Trophoblast cell (in vitro differentiated cells and primary cell): ENCODE measurements at regions not wholly inside any gene's neighbourhood (a gene's known extent, or its start where the extent isn't known, plus 50 kb on each side); places are given as distances from the start of the nearest gene placed in this dataset.

Experiments
- DNase-seq, 2 donors: peaks; one replicate each; pipeline ENCODE4 v3.0.0-alpha.2; 2016
- H2AFZ ChIP-seq: 2 replicates; pipeline ENCODE4 v1.6.1; 2013; ENCODE audit warnings: low read length, moderate library complexity, mild to moderate bottlenecking; ENCODE audit not compliant: insufficient read depth, poor library complexity
- H2AK5ac ChIP-seq: 2 replicates; pipeline ENCODE4 v1.6.1; 2013; ENCODE audit warnings: mild to moderate bottlenecking, low read length
- H2BK120ac ChIP-seq: 2 replicates; pipeline ENCODE4 v1.6.1; 2013; ENCODE audit warnings: low read length, mild to moderate bottlenecking, moderate library complexity; ENCODE audit not compliant: insufficient read depth, poor library complexity
- H2BK12ac ChIP-seq: 2 replicates; pipeline ENCODE4 v1.6.1; 2013; ENCODE audit warnings: mild to moderate bottlenecking, low read length, moderate library complexity
- H2BK5ac ChIP-seq: 2 replicates; pipeline ENCODE4 v1.6.1; 2013; ENCODE audit warnings: low read length, low read depth, moderate library complexity, mild to moderate bottlenecking; ENCODE audit not compliant: poor library complexity
- H3K14ac ChIP-seq: 2 replicates; pipeline ENCODE4 v1.6.1; 2013; ENCODE audit warnings: mild to moderate bottlenecking, low read length
- H3K18ac ChIP-seq: 2 replicates; pipeline ENCODE4 v1.6.1; 2013; ENCODE audit warnings: mild to moderate bottlenecking, low read length
- H3K23ac ChIP-seq: 2 replicates; pipeline ENCODE4 v1.6.1; 2013; ENCODE audit warnings: low read length
- H3K27ac ChIP-seq: 2 replicates; pipeline ENCODE4 v1.5.1; 2013; ENCODE audit warnings: low read depth, mild to moderate bottlenecking, inconsistent platforms, low read length, moderate library complexity
- H3K27me3 ChIP-seq: 2 replicates; pipeline ENCODE4 v1.6.1; 2013; ENCODE audit warnings: inconsistent platforms, mild to moderate bottlenecking, low read length, moderate library complexity; ENCODE audit not compliant: insufficient read depth
- H3K36me3 ChIP-seq, 2 experiments: 1 replicate in 1 of 2; 2 replicates in 1 of 2; pipeline ENCODE4 v1.6.1; 2013; ENCODE audit warnings: low read length in 2 of 2, mild to moderate bottlenecking in 2 of 2, moderate library complexity in 1 of 2; ENCODE audit not compliant: insufficient read depth in 2 of 2, control insufficient read depth in 1 of 2
- H3K4ac ChIP-seq: 2 replicates; pipeline ENCODE4 v1.6.1; 2013; ENCODE audit warnings: low read depth, mild to moderate bottlenecking, low read length, moderate library complexity
- H3K4me1 ChIP-seq, 2 experiments: 1 replicate in 1 of 2; 2 replicates in 1 of 2; pipeline ENCODE4 v1.6.1; 2013; ENCODE audit warnings: low read length in 2 of 2, mild to moderate bottlenecking in 2 of 2, moderate library complexity in 1 of 2; ENCODE audit not compliant: insufficient read depth in 2 of 2, control insufficient read depth in 1 of 2
- H3K4me2 ChIP-seq: 2 replicates; pipeline ENCODE4 v1.6.1; 2013; ENCODE audit warnings: inconsistent platforms, mild to moderate bottlenecking, low read length, moderate library complexity
- H3K4me3 ChIP-seq: 2 replicates; pipeline ENCODE4 v1.5.1; 2013; ENCODE audit warnings: mild to moderate bottlenecking, low read depth, low read length, inconsistent platforms
- H3K79me1 ChIP-seq: one replicate; pipeline ENCODE4 v1.6.1; 2013; ENCODE audit warnings: low read length
- H3K79me2 ChIP-seq: 2 replicates; pipeline ENCODE4 v1.6.1; 2013; ENCODE audit warnings: low read length, mild to moderate bottlenecking; ENCODE audit not compliant: control insufficient read depth, insufficient read depth, poor library complexity
- H3K9ac ChIP-seq: 2 replicates; pipeline ENCODE4 v1.6.1; 2013; ENCODE audit warnings: mild to moderate bottlenecking, low read length
- H3K9me3 ChIP-seq: 2 replicates; pipeline ENCODE4 v1.6.1; 2013; ENCODE audit warnings: low read depth, mild to moderate bottlenecking, control low read depth, inconsistent platforms, low read length; ENCODE audit not compliant: insufficient read depth
- H4K12ac ChIP-seq: 2 replicates; pipeline ENCODE4 v1.6.1; 2013; ENCODE audit warnings: low read depth, mild to moderate bottlenecking, low read length, moderate library complexity
- H4K8ac ChIP-seq: 2 replicates; pipeline ENCODE4 v1.6.1; 2013; ENCODE audit warnings: low read depth, mild to moderate bottlenecking, low read length, moderate library complexity
- H4K91ac ChIP-seq: one replicate; pipeline ENCODE4 v1.6.1; 2013; ENCODE audit warnings: low read depth, mild to moderate bottlenecking, low read length, moderate library complexity
- WGBS: extraction: QIAGEN DNeasy Blood & Tissue Kit; methylation state at CpG from one replicate; pipeline ENCODE4 v1.1.7; 2013; ENCODE audit warnings: missing lambda C conversion rate; ENCODE audit not compliant: insufficient read length, insufficient coverage; ENCODE audit errors: extremely low coverage; 5-methylcytosine and 5-hydroxymethylcytosine counted together

- no peak overlapping the region for H3K14ac ChIP-seq
- peaks cover 3% of the 10 kb centered on the region for H3K79me1 ChIP-seq
- H2BK120ac ChIP-seq: no peak overlapping the region
- H3K79me2 ChIP-seq: no peaks in the 10 kb centered on the region
- H3K23ac ChIP-seq: no peak overlapping the region
- no peak overlapping the region for H2AK5ac ChIP-seq
- no peak overlapping the region for H4K8ac ChIP-seq
- no peak overlapping the region for H2BK5ac ChIP-seq
- no peak overlapping the region for H3K27ac ChIP-seq
- H4K91ac ChIP-seq: no peak overlapping the region
- H3K18ac ChIP-seq: no peak overlapping the region
- H3K27me3 ChIP-seq: no peaks in the 10 kb centered on the region
- H3K36me3 ChIP-seq: no peaks in the 10 kb centered on the region
- no peak overlapping the region for H3K4me2 ChIP-seq
- no peak overlapping the region for H3K9ac ChIP-seq
- no peak overlapping the region for H4K12ac ChIP-seq
- H2AFZ ChIP-seq: no peak overlapping the region
- DNase-seq: no peak
- H3K4me3 ChIP-seq: no peak overlapping the region
- WGBS: no CpG with 5 or more reads among the region's 6 CpGs
- no peak overlapping the region for H3K4ac ChIP-seq
- H3K4me1 ChIP-seq: no peaks in the 10 kb centered on the region
- H2BK12ac ChIP-seq: no peak overlapping the region
- H3K9me3 ChIP-seq: no peaks in the 10 kb centered on the region
Measured at GRCh38 chr10:4049348-4049747, 264.3 kb upstream of the KLF6 start.

- Histone ChIP-seq H3K79me1 (peaks cover 3% of the 10 kb centered on the region), H3K27me3 (no peaks in the 10 kb centered on the region), H3K9ac (no peak overlapping the region), H3K27ac (no peak overlapping the region), H2BK12ac (no peak overlapping the region), H3K79me2 (no peaks in the 10 kb centered on the region), H3K9me3 (no peaks in the 10 kb centered on the region), H3K23ac (no peak overlapping the region), H4K91ac (no peak overlapping the region), H3K4me2 (no peak overlapping the region), H4K12ac (no peak overlapping the region), H3K36me3 (no peaks in the 10 kb centered on the region), H3K18ac (no peak overlapping the region), H3K4me1 (no peaks in the 10 kb centered on the region), H3K14ac (no peak overlapping the region), H2AK5ac (no peak overlapping the region), H2BK120ac (no peak overlapping the region), H4K8ac (no peak overlapping the region), H3K4ac (no peak overlapping the region), H3K4me3 (no peak overlapping the region), H2BK5ac (no peak overlapping the region), H2AFZ (no peak overlapping the region)
- no peak for DNase-seq
- no CpG with 5 or more reads among the region's 2 CpGs for whole genome bisulfite sequencing
Measured at GRCh38 chr10:4048236-4048864, 263.3 kb upstream of the KLF6 start.

DNA sequence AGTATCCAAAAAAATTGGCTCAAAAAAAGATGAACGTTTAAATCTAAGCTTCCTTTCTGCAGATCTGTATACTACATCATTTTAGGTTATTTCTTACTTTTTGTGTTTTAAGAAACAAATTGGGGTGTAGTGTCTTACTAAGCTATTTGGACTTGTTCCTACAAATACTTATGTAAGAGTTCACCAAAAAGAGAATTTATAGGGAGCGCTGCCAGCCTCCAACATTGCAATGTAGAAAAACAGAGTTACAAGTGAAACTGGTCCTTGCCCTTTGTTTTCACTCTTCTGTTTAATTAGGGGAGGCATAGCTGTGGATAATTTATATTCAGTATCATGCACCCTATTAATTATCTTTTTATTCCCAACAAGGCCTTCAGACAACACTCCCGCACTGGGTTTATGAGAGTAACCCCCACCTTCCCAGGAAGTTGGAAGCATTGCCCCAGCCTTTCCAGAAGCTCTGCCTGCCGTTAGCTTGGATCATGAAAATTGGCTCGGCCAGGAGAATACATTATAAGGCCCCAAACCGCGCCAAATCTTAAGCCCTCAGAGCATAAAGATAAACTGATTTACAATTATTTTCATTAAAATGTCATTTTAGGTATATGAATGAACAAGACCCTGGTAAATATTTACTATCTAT, 261.8 kb upstream of the KLF6 start:
- H2BK12ac ChIP-seq: no peak overlapping the region
- no peak overlapping the region for H2AK5ac ChIP-seq
- no peak overlapping the region for H3K4ac ChIP-seq
- no peak overlapping the region for H3K18ac ChIP-seq
- H3K79me2 ChIP-seq: no peaks in the 10 kb centered on the region
- no CpG with 5 or more reads among the region's 7 CpGs for WGBS
- no peaks in the 10 kb centered on the region for H3K9me3 ChIP-seq
- H3K4me3 ChIP-seq: no peak overlapping the region
- H4K91ac ChIP-seq: no peak overlapping the region
- H3K27ac ChIP-seq: no peak overlapping the region
- H4K12ac ChIP-seq: no peak overlapping the region
- H4K8ac ChIP-seq: no peak overlapping the region
- H2BK5ac ChIP-seq: no peak overlapping the region
- H3K14ac ChIP-seq: no peak overlapping the region
- no peak for DNase-seq
- no peak overlapping the region for H2AFZ ChIP-seq
- H3K4me1 ChIP-seq: no peaks in the 10 kb centered on the region
- no peak overlapping the region for H3K9ac ChIP-seq
- H3K4me2 ChIP-seq: no peak overlapping the region
- H2BK120ac ChIP-seq: no peak overlapping the region
- H3K23ac ChIP-seq: no peak overlapping the region
- no peaks in the 10 kb centered on the region for H3K27me3 ChIP-seq
- peaks cover 2% of the 10 kb centered on the region for H3K79me1 ChIP-seq
- H3K36me3 ChIP-seq: no peaks in the 10 kb centered on the region

DNA sequence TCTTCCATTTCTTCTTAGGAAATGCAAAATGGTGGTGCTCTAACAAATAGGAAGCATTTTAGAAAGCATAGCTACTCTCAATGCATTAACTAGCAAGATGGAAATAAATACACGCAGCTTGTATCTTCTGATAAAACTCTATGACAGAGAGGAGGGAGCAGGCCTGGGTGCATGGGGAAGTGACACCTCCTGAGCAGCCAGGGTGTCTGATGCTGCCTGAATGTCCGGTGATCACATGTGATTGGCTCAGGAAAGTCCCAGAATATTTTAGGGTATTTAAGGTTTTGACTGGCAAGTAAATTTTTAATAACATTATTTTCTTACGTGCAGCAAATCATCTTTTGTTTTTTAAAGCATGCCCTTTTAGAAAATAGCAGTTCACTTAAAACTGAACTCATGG, 261.0 kb upstream of the KLF6 start:
- no peak overlapping the region for H3K4ac ChIP-seq
- no peak overlapping the region for H3K18ac ChIP-seq
- no peak overlapping the region for H4K12ac ChIP-seq
- H2BK5ac ChIP-seq: no peak overlapping the region
- H2AFZ ChIP-seq: no peak overlapping the region
- no peak overlapping the region for H3K14ac ChIP-seq
- H2AK5ac ChIP-seq: no peak overlapping the region
- WGBS: no CpG with 5 or more reads among the region's 3 CpGs
- no peak overlapping the region for H3K27ac ChIP-seq
- H3K79me2 ChIP-seq: no peaks in the 10 kb centered on the region
- no peaks in the 10 kb centered on the region for H3K79me1 ChIP-seq
- no peak overlapping the region for H2BK12ac ChIP-seq
- H4K8ac ChIP-seq: no peak overlapping the region
- no peak overlapping the region for H3K23ac ChIP-seq
- DNase-seq: no peak
- no peak overlapping the region for H2BK120ac ChIP-seq
- no peaks in the 10 kb centered on the region for H3K4me1 ChIP-seq
- no peaks in the 10 kb centered on the region for H3K27me3 ChIP-seq
- H3K4me2 ChIP-seq: no peak overlapping the region
- H3K9ac ChIP-seq: no peak overlapping the region
- no peak overlapping the region for H4K91ac ChIP-seq
- H3K9me3 ChIP-seq: no peaks in the 10 kb centered on the region
- H3K4me3 ChIP-seq: no peak overlapping the region
- peaks cover 0 to 3% of the 10 kb centered on the region in 2 experiments for H3K36me3 ChIP-seq
